SU-DHL-6 (cell line): ENCODE measurements at regions not wholly inside any gene's neighbourhood (a gene's known extent, or its start where the extent isn't known, plus 50 kb on each side); places are given as distances from the start of the nearest gene placed in this dataset.

Source experiments
- CTCF ChIP-seq: fragments of 200-600 bp; sonication (generic); IDR thresholded peaks from one replicate; pipeline ENCODE4 v1.5.1; 2017; ENCODE audit warnings: antibody characterized with exemption, mild to moderate bottlenecking, low read length, moderate library complexity; ENCODE audit not compliant: insufficient read depth, poor library complexity, severe bottlenecking
- EZH2phosphoT487 ChIP-seq: fragments of 200-600 bp; sonication (generic), shearing (Covaris generic); conservative IDR thresholded peaks from 2 replicates; pipeline ENCODE4 v1.6.1; 2018; ENCODE audit warnings: mild to moderate bottlenecking, antibody characterized with exemption, low read length, moderate library complexity, mixed read lengths

- TF ChIP-seq CTCF (no peak), EZH2phosphoT487 (no peak)
Measured at GRCh38 chr9:129336601-129337331, 158.7 kb upstream of the IER5L start.
